SU-DHL-6 (cell line): ENCODE measurements at regions not wholly inside any gene's neighbourhood (a gene's known extent, or its start where the extent isn't known, plus 50 kb on each side); places are given as distances from the start of the nearest gene placed in this dataset.

ENCODE experiments used
- H2AFZ ChIP-seq: fragments of 200-600 bp; sonication (generic); 2 replicates; pipeline ENCODE4 v1.6.1; 2014; ENCODE audit warnings: low read depth, mild to moderate bottlenecking, moderate library complexity, mixed read lengths, antibody characterized with exemption, low read length; ENCODE audit not compliant: severe bottlenecking
- H3F3A ChIP-seq: fragments of 200-600 bp; shearing (Covaris generic); 2 replicates; pipeline ENCODE4 v1.6.0; 2016; ENCODE audit warnings: antibody characterized with exemption, mild to moderate bottlenecking; ENCODE audit not compliant: insufficient read depth
- H3K27ac ChIP-seq: fragments of 200-600 bp; sonication (generic); 2 replicates; pipeline ENCODE4 v1.5.1; 2016; ENCODE audit warnings: low read depth, mild to moderate bottlenecking, low read length, moderate library complexity, mixed read lengths
- H3K27me3 ChIP-seq: fragments of 200-600 bp; sonication (generic), shearing (Covaris generic); 2 replicates; pipeline ENCODE4 v1.6.0; 2014; ENCODE audit warnings: mild to moderate bottlenecking, low read length
- H3K36me3 ChIP-seq: fragments of 200-600 bp; sonication (generic); 2 replicates; pipeline ENCODE4 v1.6.1; 2014; ENCODE audit warnings: mild to moderate bottlenecking, low read length, mixed read lengths
- H3K4me2 ChIP-seq: fragments of 300-600, 200-600 bp; shearing (Covaris generic), sonication (generic); 2 replicates; pipeline ENCODE4 v1.6.0; 2014; ENCODE audit warnings: low read length, low read depth, mild to moderate bottlenecking; ENCODE audit not compliant: poor library complexity, severe bottlenecking
- H3K4me3 ChIP-seq: fragments of 200-600 bp; sonication (generic); 2 replicates; pipeline ENCODE4 v1.5.1; 2014; ENCODE audit warnings: antibody characterized with exemption, low read length, mild to moderate bottlenecking, mixed read lengths; ENCODE audit not compliant: insufficient read depth, poor library complexity, severe bottlenecking
- H3K79me2 ChIP-seq: fragments of 200-600 bp; sonication (generic); 2 replicates; pipeline ENCODE4 v1.6.1; 2014; ENCODE audit warnings: mild to moderate bottlenecking, low read length, moderate library complexity; ENCODE audit not compliant: insufficient read depth
- H3K9ac ChIP-seq: fragments of 200-600 bp; sonication (generic); 2 replicates; pipeline ENCODE4 v1.7.0; 2014; ENCODE audit warnings: mild to moderate bottlenecking, low read length
- H3K9me2 ChIP-seq: fragments of 200-600 bp; sonication (generic); replicated peaks from 2 replicates; pipeline ENCODE4 v1.6.1; 2014; ENCODE audit warnings: low read length; ENCODE audit not compliant: insufficient read depth
- H3K9me3 ChIP-seq: fragments of 200-600 bp; sonication (generic); 2 replicates; pipeline ENCODE4 v1.6.1; 2014; ENCODE audit warnings: low read length, mixed read lengths; ENCODE audit not compliant: insufficient read depth
- H4K20me1 ChIP-seq: fragments of 200-600 bp; sonication (generic); 2 replicates; pipeline ENCODE4 v1.6.1; 2014; ENCODE audit warnings: low read depth, mild to moderate bottlenecking, antibody characterized with exemption, low read length, moderate library complexity, mixed read lengths
- CTCF ChIP-seq: fragments of 200-600 bp; sonication (generic); IDR thresholded peaks from one replicate; pipeline ENCODE4 v1.5.1; 2017; ENCODE audit warnings: antibody characterized with exemption, mild to moderate bottlenecking, low read length, moderate library complexity; ENCODE audit not compliant: insufficient read depth, poor library complexity, severe bottlenecking
- EZH2phosphoT487 ChIP-seq: fragments of 200-600 bp; sonication (generic), shearing (Covaris generic); conservative IDR thresholded peaks from 2 replicates; pipeline ENCODE4 v1.6.1; 2018; ENCODE audit warnings: mild to moderate bottlenecking, antibody characterized with exemption, low read length, moderate library complexity, mixed read lengths

- Histone ChIP-seq H3K79me2 (no peaks in the 10 kb centered on the region), H3F3A (no peaks in the 10 kb centered on the region), H3K4me2 (no peak overlapping the region), H3K9me2 (no peaks in the 10 kb centered on the region), H3K27me3 (no peaks in the 10 kb centered on the region), H3K9me3 (no peaks in the 10 kb centered on the region), H3K27ac (no peak overlapping the region), H2AFZ (no peak overlapping the region), H3K36me3 (no peaks in the 10 kb centered on the region), H3K4me3 (no peak overlapping the region), H4K20me1 (no peaks in the 10 kb centered on the region), H3K9ac (no peak overlapping the region)
- TF ChIP-seq CTCF (no peak), EZH2phosphoT487 (no peak)
Observed at GRCh38 chr9:84609779-84610178, 59.8 kb upstream of the NTRK2 start.

GRCh38 chr9:84613431-84613830, 56.1 kb upstream of the NTRK2 start:
- Histone ChIP-seq H3K36me3 (no peaks in the 10 kb centered on the region), H2AFZ (no peak overlapping the region), H3K9me2 (no peaks in the 10 kb centered on the region), H3K79me2 (no peaks in the 10 kb centered on the region), H3K4me3 (no peak overlapping the region), H3K4me2 (no peak overlapping the region), H3K9me3 (no peaks in the 10 kb centered on the region), H3K9ac (no peak overlapping the region), H3K27me3 (no peaks in the 10 kb centered on the region), H3K27ac (no peak overlapping the region), H4K20me1 (no peaks in the 10 kb centered on the region), H3F3A (no peaks in the 10 kb centered on the region)
- TF ChIP-seq EZH2phosphoT487 = no peak
- no peak for TF ChIP-seq CTCF

- H3K4me2 ChIP-seq = no peak overlapping the region
- no peaks in the 10 kb centered on the region for H3K9me2 ChIP-seq
- no peak overlapping the region for H2AFZ ChIP-seq
- TF ChIP-seq EZH2phosphoT487 (no peak), CTCF (no peak)
- H3K27me3 ChIP-seq = no peaks in the 10 kb centered on the region
- H3F3A ChIP-seq = no peaks in the 10 kb centered on the region
- no peaks in the 10 kb centered on the region for H3K9me3 ChIP-seq
- H3K9ac ChIP-seq = no peak overlapping the region
- H3K36me3 ChIP-seq = no peaks in the 10 kb centered on the region
- no peak overlapping the region for H3K27ac ChIP-seq
- H4K20me1 ChIP-seq = no peaks in the 10 kb centered on the region
- no peaks in the 10 kb centered on the region for H3K79me2 ChIP-seq
- H3K4me3 ChIP-seq = no peak overlapping the region
Observed at GRCh38 chr9:84615544-84615943, 54.0 kb upstream of the NTRK2 start.
